ENCODE measurements at regions not wholly inside any gene's neighbourhood (a gene's known extent, or its start where the extent isn't known, plus 50 kb on each side); places are given as distances from the start of the nearest gene placed in this dataset.

DNA sequence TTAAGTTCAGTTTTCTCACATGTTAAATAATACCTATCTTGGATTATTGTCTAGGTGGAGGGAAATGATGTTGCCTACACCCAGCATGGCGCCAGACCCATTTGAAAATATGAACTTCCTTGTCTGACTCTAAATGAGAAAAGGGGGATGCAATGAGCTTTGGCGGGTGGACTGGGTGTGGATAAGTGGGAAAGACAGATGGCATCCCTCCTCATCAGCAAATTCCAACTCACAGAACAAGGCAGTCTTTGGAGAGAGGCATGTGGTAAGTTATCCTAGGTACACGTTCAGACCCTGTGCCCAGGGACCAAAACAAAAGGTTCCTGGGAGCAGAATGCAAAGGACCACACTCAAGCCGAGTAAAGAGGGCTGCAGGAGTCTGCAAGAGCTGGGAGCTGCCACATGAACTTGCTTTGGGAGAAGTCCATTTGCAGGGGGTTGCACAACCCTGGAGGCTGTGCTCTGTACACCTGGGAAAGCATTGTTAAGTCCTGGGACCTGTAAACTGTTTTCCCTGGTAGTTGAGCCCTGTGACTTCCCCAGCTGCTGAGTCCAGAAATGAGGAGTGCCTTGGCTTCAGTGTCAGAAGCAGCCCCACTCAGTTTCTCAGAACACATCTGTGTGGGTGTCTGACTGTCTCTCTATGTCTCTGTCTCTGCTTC is 102.3 kb upstream of the TPM1 start:
- no peak overlapping the region for H3K27ac Mint-ChIP-seq
- no peaks in the 10 kb centered on the region for H3K79me2 ChIP-seq (ENCODE audit: control insufficient read depth, insufficient read depth, low read length)
- ChIA-PET POLR2A (no interaction called here), CTCF (no interaction called here)
- H3K4me1 ChIP-seq (ENCODE audit: control insufficient read depth in 2 of 2, insufficient read depth in 2 of 2, low read length in 2 of 2) = no peaks in the 10 kb centered on the region
- no peak overlapping the region for H3K27ac ChIP-seq (ENCODE audit: low read length in 2 of 2)
- peaks cover 4% of the 10 kb centered on the region for H3K4me1 Mint-ChIP-seq
- no peak overlapping the region for H2AFZ ChIP-seq (ENCODE audit: insufficient read depth, low read depth, low read length, poor library complexity, severe bottlenecking)
- H3K9ac ChIP-seq (ENCODE audit: low read length) = no peak overlapping the region
- no peak overlapping the region for H3K4me2 ChIP-seq (replicated peaks; ENCODE audit: low read depth, low read length, poor library complexity, severe bottlenecking)
- H3K36me3 ChIP-seq (replicated peaks in 1 of 2; ENCODE audit: control extremely low read depth in 1 of 2, control insufficient read depth in 1 of 2, extremely low read depth in 1 of 2, insufficient read depth in 2 of 2, low read length in 1 of 2) = no peaks in the 10 kb centered on the region
- ATAC-seq (ENCODE audit: low read depth) (no peak), DNase-seq (no peak)
- TF ChIP-seq, protein P1, sequence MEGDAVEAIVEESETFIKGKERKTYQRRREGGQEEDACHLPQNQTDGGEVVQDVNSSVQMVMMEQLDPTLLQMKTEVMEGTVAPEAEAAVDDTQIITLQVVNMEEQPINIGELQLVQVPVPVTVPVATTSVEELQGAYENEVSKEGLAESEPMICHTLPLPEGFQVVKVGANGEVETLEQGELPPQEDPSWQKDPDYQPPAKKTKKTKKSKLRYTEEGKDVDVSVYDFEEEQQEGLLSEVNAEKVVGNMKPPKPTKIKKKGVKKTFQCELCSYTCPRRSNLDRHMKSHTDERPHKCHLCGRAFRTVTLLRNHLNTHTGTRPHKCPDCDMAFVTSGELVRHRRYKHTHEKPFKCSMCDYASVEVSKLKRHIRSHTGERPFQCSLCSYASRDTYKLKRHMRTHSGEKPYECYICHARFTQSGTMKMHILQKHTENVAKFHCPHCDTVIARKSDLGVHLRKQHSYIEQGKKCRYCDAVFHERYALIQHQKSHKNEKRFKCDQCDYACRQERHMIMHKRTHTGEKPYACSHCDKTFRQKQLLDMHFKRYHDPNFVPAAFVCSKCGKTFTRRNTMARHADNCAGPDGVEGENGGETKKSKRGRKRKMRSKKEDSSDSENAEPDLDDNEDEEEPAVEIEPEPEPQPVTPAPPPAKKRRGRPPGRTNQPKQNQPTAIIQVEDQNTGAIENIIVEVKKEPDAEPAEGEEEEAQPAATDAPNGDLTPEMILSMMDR (IDR thresholded peaks at IDR 0.05) = no peak
- TF ChIP-seq EZH2 (IDR thresholded peaks at IDR 0.05; ENCODE audit: borderline replicate concordance, insufficient read depth, low read depth, low read length, poor library complexity, severe bottlenecking) = no peak
- intact Hi-C loops (cut with micrococcal nuclease) = no loop called here
- 84% methylated on average over 2 of the region's 4 CpGs for WGBS (ENCODE audit: insufficient coverage)
- peaks cover 0 to 14% (median 1%) of the 10 kb centered on the region in 4 experiments for H3K27me3 ChIP-seq (replicated peaks in 1 of 4; ENCODE audit: control extremely low read depth in 1 of 4, control insufficient read depth in 3 of 4, insufficient read depth in 4 of 4, low read length in 3 of 4)
- no peaks in the 10 kb centered on the region for H3K9me3 Mint-ChIP-seq (ENCODE audit: insufficient read depth)
- H4K20me1 ChIP-seq (ENCODE audit: control insufficient read depth, insufficient read depth, low read length, poor library complexity, severe bottlenecking) = no peaks in the 10 kb centered on the region
- H3K27me3 Mint-ChIP-seq = peaks cover 54% of the 10 kb centered on the region
- H3K4me3 ChIP-seq (ENCODE audit: control extremely low read depth in 1 of 5, extremely low read depth in 1 of 5, insufficient read depth in 1 of 5, low read depth in 2 of 5, low read length in 4 of 5) = no peak overlapping the region
- H3K9me3 ChIP-seq (ENCODE audit: control extremely low read depth in 1 of 3, control insufficient read depth in 2 of 3, insufficient read depth in 1 of 3, low read length in 2 of 3) = no peaks in the 10 kb centered on the region
- H3K4me3 Mint-ChIP-seq = no peak overlapping the region

DNA sequence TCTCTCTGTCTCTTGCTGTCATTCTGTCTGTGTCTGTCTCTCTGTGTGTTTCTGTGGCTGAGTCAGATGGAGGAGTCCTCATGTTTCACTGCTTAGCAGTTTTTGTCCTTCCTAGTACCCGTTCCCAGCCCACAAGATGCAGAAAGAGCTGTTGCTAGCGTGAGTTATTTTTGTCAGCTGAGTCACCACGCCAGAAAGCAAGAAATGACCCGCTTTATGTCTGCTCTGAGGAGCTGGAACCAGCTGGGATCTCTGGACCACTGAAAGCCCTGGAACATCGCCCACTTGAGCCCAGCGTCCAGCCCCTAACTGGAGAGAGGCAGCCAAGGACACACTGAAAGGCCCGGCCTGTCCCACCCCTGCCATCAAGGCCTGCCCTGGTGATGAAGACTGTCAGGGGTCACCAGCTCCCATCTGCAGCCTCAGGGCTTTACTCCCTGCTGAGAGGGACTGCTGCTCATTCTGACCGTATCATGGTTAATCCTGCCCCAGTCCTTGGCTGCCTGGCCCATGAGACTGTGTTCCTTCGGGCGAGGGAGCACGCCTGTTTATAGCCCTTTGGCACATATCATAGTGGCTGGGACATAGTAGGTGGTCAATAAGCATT is 101.7 kb upstream of the TPM1 start:
- no peaks in the 10 kb centered on the region for H3K4me1 ChIP-seq (ENCODE audit: control insufficient read depth in 2 of 2, insufficient read depth in 2 of 2, low read length in 2 of 2)
- no peak overlapping the region for H3K4me3 ChIP-seq (ENCODE audit: control extremely low read depth in 1 of 5, extremely low read depth in 1 of 5, insufficient read depth in 1 of 5, low read depth in 2 of 5, low read length in 4 of 5)
- TF ChIP-seq, protein P1 (IDR thresholded peaks at IDR 0.05) = no peak
- POLR2A ChIA-PET = no interaction called here
- peaks cover 51% of the 10 kb centered on the region for H3K27me3 Mint-ChIP-seq
- CTCF ChIA-PET = no interaction called here
- H3K9me3 ChIP-seq (ENCODE audit: control extremely low read depth in 1 of 3, control insufficient read depth in 2 of 3, insufficient read depth in 1 of 3, low read length in 2 of 3) = no peaks in the 10 kb centered on the region
- no peak overlapping the region for H2AFZ ChIP-seq (ENCODE audit: insufficient read depth, low read depth, low read length, poor library complexity, severe bottlenecking)
- intact Hi-C loops (cut with micrococcal nuclease) = no loop called here
- no peak overlapping the region for H3K4me2 ChIP-seq (replicated peaks; ENCODE audit: low read depth, low read length, poor library complexity, severe bottlenecking)
- H4K20me1 ChIP-seq (ENCODE audit: control insufficient read depth, insufficient read depth, low read length, poor library complexity, severe bottlenecking) = no peaks in the 10 kb centered on the region
- no peaks in the 10 kb centered on the region for H3K9me3 Mint-ChIP-seq (ENCODE audit: insufficient read depth)
- DNase-seq = no peak
- 89% methylated on average over 11 of the region's 11 CpGs for WGBS (ENCODE audit: insufficient coverage)
- no peak for ATAC-seq (ENCODE audit: low read depth)
- peaks cover under 1% of the 10 kb centered on the region for H3K4me1 Mint-ChIP-seq
- no peaks in the 10 kb centered on the region for H3K79me2 ChIP-seq (ENCODE audit: control insufficient read depth, insufficient read depth, low read length)
- H3K27ac ChIP-seq (ENCODE audit: low read length in 2 of 2) = no peak overlapping the region
- no peak overlapping the region for H3K4me3 Mint-ChIP-seq
- peaks cover 0 to 7% (median 1%) of the 10 kb centered on the region in 4 experiments for H3K27me3 ChIP-seq (replicated peaks in 1 of 4; ENCODE audit: control extremely low read depth in 1 of 4, control insufficient read depth in 3 of 4, insufficient read depth in 4 of 4, low read length in 3 of 4)
- H3K9ac ChIP-seq (ENCODE audit: low read length) = no peak overlapping the region
- no peaks in the 10 kb centered on the region for H3K36me3 ChIP-seq (replicated peaks in 1 of 2; ENCODE audit: control extremely low read depth in 1 of 2, control insufficient read depth in 1 of 2, extremely low read depth in 1 of 2, insufficient read depth in 2 of 2, low read length in 1 of 2)
- no peak overlapping the region for H3K27ac Mint-ChIP-seq

All from B cell (primary cell).